ENCODE measurements at regions not wholly inside any gene's neighbourhood (a gene's known extent, or its start where the extent isn't known, plus 50 kb on each side); places are given as distances from the start of the nearest gene placed in this dataset.

GRCh38 chr17:73938706-73939105, 264.8 kb upstream of the RPL38 start:
- H3K4me3 ChIP-seq (ENCODE audit: low read depth, low read length): no peak overlapping the region
- DNase-seq (ENCODE audit: low read depth): no peak
- TF ChIP-seq POLR2A (IDR thresholded peaks at IDR 0.05; ENCODE audit: extremely low read depth, insufficient read length) (no peak), MYC (IDR thresholded peaks at IDR 0.05; ENCODE audit: low read depth, low read length) (no peak), CTCF (IDR thresholded peaks at IDR 0.05; ENCODE audit: low read depth, low read length) (no peak), MAX (IDR thresholded peaks at IDR 0.05; ENCODE audit: low read depth, low read length) (no peak)

- no peak for DNase-seq (ENCODE audit: low read depth)
- TF ChIP-seq MAX (IDR thresholded peaks at IDR 0.05; ENCODE audit: low read depth, low read length) (no peak), POLR2A (IDR thresholded peaks at IDR 0.05; ENCODE audit: extremely low read depth, insufficient read length) (no peak), CTCF (IDR thresholded peaks at IDR 0.05; ENCODE audit: low read depth, low read length) (no peak)
- H3K4me3 ChIP-seq (ENCODE audit: low read depth, low read length): no peak overlapping the region
These were observed 263.7 kb upstream of the RPL38 start for GRCh38 chr17:73939806-73940205.

GRCh38 chr17:73940511-73940910, 263.0 kb upstream of the RPL38 start:
- no peak for DNase-seq (ENCODE audit: low read depth)
- no peak for TF ChIP-seq MAX (IDR thresholded peaks at IDR 0.05; ENCODE audit: low read depth, low read length)
- no peak for TF ChIP-seq POLR2A (IDR thresholded peaks at IDR 0.05; ENCODE audit: extremely low read depth, insufficient read length)
- no peak for TF ChIP-seq MYC (IDR thresholded peaks at IDR 0.05; ENCODE audit: low read depth, low read length)
- no peak for TF ChIP-seq CTCF (IDR thresholded peaks at IDR 0.05; ENCODE audit: low read depth, low read length)
- no peak overlapping the region for H3K4me3 ChIP-seq (ENCODE audit: low read depth, low read length)

GRCh38 chr17:73941919-73942530, 261.5 kb upstream of the RPL38 start:
- no peak overlapping the region for H3K4me3 ChIP-seq (ENCODE audit: low read depth, low read length)
- TF ChIP-seq POLR2A (IDR thresholded peaks at IDR 0.05; ENCODE audit: extremely low read depth, insufficient read length): no peak
- TF ChIP-seq MYC (IDR thresholded peaks at IDR 0.05; ENCODE audit: low read depth, low read length): no peak
- no peak for TF ChIP-seq CTCF (IDR thresholded peaks at IDR 0.05; ENCODE audit: low read depth, low read length)
- TF ChIP-seq MAX (IDR thresholded peaks at IDR 0.05; ENCODE audit: low read depth, low read length): no peak
- DNase-seq (ENCODE audit: low read depth): no peak

- no peak overlapping the region for H3K4me3 ChIP-seq (ENCODE audit: low read depth, low read length)
- no peak for DNase-seq (ENCODE audit: low read depth)
- no peak for TF ChIP-seq MAX (IDR thresholded peaks at IDR 0.05; ENCODE audit: low read depth, low read length)
- TF ChIP-seq CTCF (IDR thresholded peaks at IDR 0.05; ENCODE audit: low read depth, low read length): no peak
- TF ChIP-seq POLR2A (IDR thresholded peaks at IDR 0.05; ENCODE audit: extremely low read depth, insufficient read length): no peak
- no peak for TF ChIP-seq MYC (IDR thresholded peaks at IDR 0.05; ENCODE audit: low read depth, low read length)
These were observed 260.6 kb upstream of the RPL38 start for GRCh38 chr17:73942703-73943415.
